Naive thymus-derived CD4-positive, alpha-beta T cell (primary cell): ENCODE measurements at regions not wholly inside any gene's neighbourhood (a gene's known extent, or its start where the extent isn't known, plus 50 kb on each side); places are given as distances from the start of the nearest gene placed in this dataset.

Experiments used
- ATAC-seq: fragments of 150-1000 bp; cut with Tn5 transposase; 2 replicates; pipeline ENCODE4 v1.10.0; 2021; ENCODE audit warnings: mild to moderate bottlenecking, moderate library complexity
- CTCF ChIA-PET: fragments of 350-600 bp; sonication (Branson Sonifier 250); formaldehyde crosslinking; loops from one replicate; lab custom pipeline; 2021; ENCODE audit warnings: antibody characterized with exemption; lab: Charles Lee
- POLR2A ChIA-PET: fragments of 350-600 bp; sonication (Branson Sonifier 250); formaldehyde crosslinking; loops from one replicate; lab custom pipeline; 2021; ENCODE audit warnings: antibody characterized with exemption, inconsistent platforms; lab: Charles Lee
- DNase-seq, 9 donors: peaks; one replicate each; pipeline versions ENCODE4 v3.0.0 to v3.0.0-alpha.2; 2020 to 2022; ENCODE audit warnings: mixed read lengths in 1 of 9
- H3K27ac ChIP-seq: one replicate; pipeline ENCODE4 v1.7.0; 2013; ENCODE audit warnings: mild to moderate bottlenecking, low read depth, low read length, moderate library complexity
- H3K27me3 ChIP-seq, 2 donors: one replicate each; pipeline ENCODE4 v1.7.0; 2013; ENCODE audit warnings: low read length in 2 of 2, mild to moderate bottlenecking in 2 of 2, moderate library complexity in 2 of 2; ENCODE audit not compliant: control insufficient read depth in 2 of 2, insufficient read depth in 2 of 2
- H3K36me3 ChIP-seq, 3 experiments: 1 replicate in 2 of 3; 2 replicates in 1 of 3; pipeline ENCODE4 v1.7.0; 2013; ENCODE audit warnings: low read length in 3 of 3, mild to moderate bottlenecking in 3 of 3, moderate library complexity in 1 of 3; ENCODE audit not compliant: insufficient read depth in 3 of 3, control insufficient read depth in 2 of 3
- H3K4me1 ChIP-seq, 2 donors: one replicate each; pipeline ENCODE4 v1.7.0; 2013; ENCODE audit warnings: low read length in 2 of 2, mild to moderate bottlenecking in 2 of 2, moderate library complexity in 1 of 2; ENCODE audit not compliant: control insufficient read depth in 2 of 2, insufficient read depth in 2 of 2
- H3K4me3 ChIP-seq: 2 replicates; pipeline ENCODE4 v1.7.0; 2013; ENCODE audit warnings: mild to moderate bottlenecking, low read length
- H3K9me3 ChIP-seq, 3 experiments: 1 replicate in 2 of 3; 2 replicates in 1 of 3; pipeline ENCODE4 v1.7.0; 2013; ENCODE audit warnings: low read length in 3 of 3; ENCODE audit not compliant: control insufficient read depth in 2 of 3
- H3K27ac Mint-ChIP-seq, 9 donors: one replicate each; pipeline ENCODE4 v1.8.0; 2020 to 2022; ENCODE audit warnings: mixed read lengths in 9 of 9, mild to moderate bottlenecking in 8 of 9, moderate library complexity in 5 of 9, inconsistent platforms in 2 of 9
- H3K27me3 Mint-ChIP-seq, 5 donors: one replicate each; pipeline ENCODE4 v1.8.0; 2021 to 2022; ENCODE audit warnings: mixed read lengths in 5 of 5, mild to moderate bottlenecking in 1 of 5
- H3K36me3 Mint-ChIP-seq, 5 donors: one replicate each; pipeline ENCODE4 v1.8.0; 2020 to 2022; ENCODE audit warnings: mixed read lengths in 5 of 5, mild to moderate bottlenecking in 3 of 5, inconsistent platforms in 1 of 5
- H3K4me1 Mint-ChIP-seq, 7 donors: one replicate each; pipeline ENCODE4 v1.8.0; 2020 to 2022; ENCODE audit warnings: mixed read lengths in 7 of 7, mild to moderate bottlenecking in 3 of 7, inconsistent platforms in 1 of 7
- H3K4me3 Mint-ChIP-seq, 10 donors: one replicate each; pipeline ENCODE4 v1.8.0; 2020 to 2022; ENCODE audit warnings: mild to moderate bottlenecking in 10 of 10, mixed read lengths in 10 of 10, moderate library complexity in 6 of 10, inconsistent platforms in 2 of 10
- H3K9me3 Mint-ChIP-seq, 11 donors: one replicate each; pipeline ENCODE4 v1.8.0; 2020 to 2022; ENCODE audit warnings: mixed read lengths in 11 of 11, mild to moderate bottlenecking in 4 of 11, inconsistent platforms in 1 of 11, moderate library complexity in 1 of 11
- intact Hi-C, 2 donors: fragments of 100-400 bp; cut with micrococcal nuclease; formaldehyde crosslinking; loops; one replicate each; pipeline ENCODE4 v1.15.1; 2023

DNA sequence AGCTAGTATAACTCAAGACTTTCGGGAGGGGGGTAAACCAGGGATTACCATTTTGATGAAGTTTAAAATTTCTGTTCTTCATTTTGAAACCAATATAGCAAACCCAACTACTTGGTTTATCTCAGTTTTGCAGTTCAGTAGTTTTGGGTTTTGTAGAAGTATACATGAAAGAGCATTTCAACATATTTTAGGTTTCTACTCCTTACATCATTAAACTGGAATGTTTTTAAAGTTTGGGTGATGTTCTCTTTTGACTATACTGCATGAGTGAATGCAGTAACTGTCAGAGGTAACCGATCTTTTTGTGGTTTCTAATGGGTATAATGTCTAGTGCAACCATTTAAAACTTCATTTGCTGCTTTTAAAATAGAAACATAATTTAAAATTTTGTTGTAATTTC lies 248.3 kb upstream of the MAD2L1 start:
- no peaks in the 10 kb centered on the region for H3K36me3 Mint-ChIP-seq
- intact Hi-C loops, result no loop called here
- CTCF ChIA-PET, result no interaction called here

DNA sequence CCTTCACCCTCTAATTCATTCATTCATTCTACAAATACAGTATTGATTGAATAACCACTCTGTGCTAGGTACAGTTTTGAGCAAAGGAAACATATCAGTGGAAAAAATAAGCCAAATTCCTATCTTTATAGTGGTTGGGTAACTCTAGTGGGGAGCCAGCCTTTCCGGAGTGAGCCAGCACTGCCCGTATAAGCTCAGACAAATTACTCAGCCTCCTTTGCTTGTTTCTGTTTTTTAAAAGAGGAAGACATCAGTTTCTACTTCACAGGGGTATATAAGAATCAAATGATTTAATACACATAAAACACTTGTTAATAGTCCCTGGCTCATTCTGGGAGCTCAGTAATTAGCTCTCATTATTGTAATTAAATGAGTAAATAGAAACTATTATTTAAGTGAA lies 238.2 kb upstream of the MAD2L1 start:
- no peaks in the 10 kb centered on the region for H3K9me3 ChIP-seq
- POLR2A ChIA-PET, result no interaction called here
- ATAC-seq (no peak), DNase-seq (no peak)
- no peaks in the 10 kb centered on the region for H3K4me1 Mint-ChIP-seq
- no peak overlapping the region for H3K4me3 ChIP-seq
- no peaks in the 10 kb centered on the region for H3K4me1 ChIP-seq
- no peak overlapping the region for H3K27ac ChIP-seq
- H3K4me3 Mint-ChIP-seq, result no peak overlapping the region
- intact Hi-C loops, result no loop called here
- peaks cover 0 to 7% (median 0%) of the 10 kb centered on the region in 11 donors for H3K9me3 Mint-ChIP-seq
- no peaks in the 10 kb centered on the region for H3K27me3 Mint-ChIP-seq
- H3K27me3 ChIP-seq, result no peaks in the 10 kb centered on the region
- no peak overlapping the region for H3K27ac Mint-ChIP-seq
- no peaks in the 10 kb centered on the region for H3K36me3 ChIP-seq
- CTCF ChIA-PET, result no interaction called here
- H3K36me3 Mint-ChIP-seq, result no peaks in the 10 kb centered on the region

More for the DNA sequence above, 248.3 kb upstream of the MAD2L1 start:
- ATAC-seq (no peak), DNase-seq (no peak)
- Histone ChIP-seq H3K27ac (no peak overlapping the region), H3K36me3 (no peaks in the 10 kb centered on the region), H3K4me3 (no peak overlapping the region), H3K4me1 (no peaks in the 10 kb centered on the region), H3K27me3 (no peaks in the 10 kb centered on the region), H3K9me3 (no peaks in the 10 kb centered on the region)
- Mint-ChIP-seq H3K4me3 (no peak overlapping the region), H3K27me3 (peaks cover 0 to 17% (median 7%) of the 10 kb centered on the region in 5 donors), H3K27ac (no peak overlapping the region), H3K9me3 (peaks cover 0 to 6% (median 4%) of the 10 kb centered on the region in 11 donors), H3K4me1 (peaks cover 0 to 1% (median 0%) of the 10 kb centered on the region in 7 donors)
- POLR2A ChIA-PET, result no interaction called here

DNA sequence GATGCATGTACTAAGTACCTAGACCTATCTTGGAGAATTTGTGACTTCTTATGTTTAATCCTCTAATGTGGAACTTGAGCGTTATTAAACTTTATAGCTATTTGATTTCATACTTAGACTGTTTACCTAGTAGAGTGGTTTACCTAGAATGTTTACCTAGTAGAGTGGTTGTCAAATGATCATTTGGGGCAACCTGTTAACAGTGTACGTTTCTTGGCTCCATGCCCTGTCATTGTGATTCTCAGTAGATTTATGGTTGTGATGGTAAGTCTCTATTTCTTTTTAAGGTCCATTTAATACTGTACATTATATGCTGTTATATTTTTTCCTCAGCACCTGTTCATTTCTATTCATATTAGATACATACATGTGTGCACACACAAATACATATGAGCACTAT lies 233.0 kb upstream of the MAD2L1 start:
- H3K9me3 ChIP-seq, result no peaks in the 10 kb centered on the region
- ATAC-seq, result no peak
- no peak overlapping the region for H3K27ac Mint-ChIP-seq
- no peak for DNase-seq
- no peak overlapping the region for H3K4me3 Mint-ChIP-seq
- H3K36me3 Mint-ChIP-seq, result no peaks in the 10 kb centered on the region
- no peak overlapping the region for H3K4me3 ChIP-seq
- H3K4me1 Mint-ChIP-seq, result no peaks in the 10 kb centered on the region
- no peaks in the 10 kb centered on the region for H3K4me1 ChIP-seq
- ChIA-PET POLR2A (no interaction called here), CTCF (interaction anchor here (0.7 kb wide), 1 partner anchor 965 kb away, joined by 3 read pairs; no protein-coding TSS in a partner anchor)
- H3K36me3 ChIP-seq, result no peaks in the 10 kb centered on the region
- peaks cover 0 to 6% (median 0%) of the 10 kb centered on the region in 11 donors for H3K9me3 Mint-ChIP-seq
- no peak overlapping the region for H3K27ac ChIP-seq
- intact Hi-C loops, result no loop called here
- H3K27me3 ChIP-seq, result no peaks in the 10 kb centered on the region
- H3K27me3 Mint-ChIP-seq, result peaks cover 0 to 9% (median 0%) of the 10 kb centered on the region in 5 donors

DNA sequence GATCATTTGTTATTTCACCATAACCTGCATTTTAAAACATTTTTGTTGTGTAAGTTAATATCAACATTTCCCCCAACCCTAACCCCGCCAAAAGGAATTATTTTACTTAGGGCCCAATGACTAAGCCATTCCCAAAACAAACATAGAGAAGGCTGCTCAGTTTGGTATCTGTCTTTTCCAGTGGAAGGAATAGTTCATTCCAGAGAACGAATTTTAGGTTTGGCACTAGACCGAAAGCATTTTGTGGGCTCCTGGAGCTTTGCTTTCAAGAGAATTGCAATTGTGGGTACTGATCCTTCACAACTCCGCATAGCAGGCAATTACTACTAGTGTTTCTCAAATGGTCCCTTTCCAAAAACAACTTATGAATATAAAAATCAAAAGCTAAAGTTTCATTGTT lies 226.7 kb upstream of the MAD2L1 start:
- no peak for DNase-seq
- peaks cover 0 to 4% (median 0%) of the 10 kb centered on the region in 5 donors for H3K27me3 Mint-ChIP-seq
- CTCF ChIA-PET, result no interaction called here
- H3K9me3 Mint-ChIP-seq, result peaks cover 0 to 1% (median 0%) of the 10 kb centered on the region in 11 donors
- Histone ChIP-seq H3K36me3 (no peaks in the 10 kb centered on the region), H3K27me3 (no peaks in the 10 kb centered on the region), H3K27ac (no peak overlapping the region), H3K9me3 (no peaks in the 10 kb centered on the region), H3K4me1 (no peaks in the 10 kb centered on the region), H3K4me3 (no peak overlapping the region)
- H3K4me3 Mint-ChIP-seq, result no peak overlapping the region
- H3K27ac Mint-ChIP-seq, result no peak overlapping the region
- POLR2A ChIA-PET, result no interaction called here
- intact Hi-C loops, result no loop called here
- no peaks in the 10 kb centered on the region for H3K4me1 Mint-ChIP-seq
- no peak for ATAC-seq
- no peaks in the 10 kb centered on the region for H3K36me3 Mint-ChIP-seq

DNA sequence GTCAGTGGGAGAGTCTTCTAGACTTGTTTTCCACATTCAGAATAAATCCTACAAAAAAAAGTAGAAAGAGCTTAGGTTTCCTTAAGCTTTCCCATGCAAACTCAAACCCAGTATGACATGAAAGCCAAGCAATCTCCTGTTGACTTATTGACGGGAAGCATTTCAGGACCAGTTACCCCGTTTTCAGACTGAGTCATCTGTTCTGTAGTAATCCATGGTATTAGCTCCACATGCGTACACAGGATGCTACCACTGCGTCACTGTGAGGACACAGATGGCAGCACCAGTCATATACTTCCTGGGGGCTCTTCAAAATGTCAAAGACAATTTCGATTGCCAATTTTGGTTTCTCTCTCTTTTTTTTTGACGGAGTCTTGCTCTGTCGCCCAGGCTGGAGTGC lies 224.9 kb upstream of the MAD2L1 start:
- no peaks in the 10 kb centered on the region for H3K36me3 Mint-ChIP-seq
- H3K4me1 Mint-ChIP-seq, result no peaks in the 10 kb centered on the region
- Histone ChIP-seq H3K4me3 (no peak overlapping the region), H3K4me1 (no peaks in the 10 kb centered on the region), H3K9me3 (no peaks in the 10 kb centered on the region), H3K27me3 (no peaks in the 10 kb centered on the region), H3K36me3 (no peaks in the 10 kb centered on the region), H3K27ac (no peak overlapping the region)
- intact Hi-C loops, result no loop called here
- POLR2A ChIA-PET, result no interaction called here
- peaks cover 0 to 5% (median 3%) of the 10 kb centered on the region in 5 donors for H3K27me3 Mint-ChIP-seq
- peaks cover 0 to 1% (median 0%) of the 10 kb centered on the region in 11 donors for H3K9me3 Mint-ChIP-seq
- DNase-seq, result no peak
- no peak for ATAC-seq
- H3K4me3 Mint-ChIP-seq, result no peak overlapping the region
- no peak overlapping the region for H3K27ac Mint-ChIP-seq
- CTCF ChIA-PET, result no interaction called here

DNA sequence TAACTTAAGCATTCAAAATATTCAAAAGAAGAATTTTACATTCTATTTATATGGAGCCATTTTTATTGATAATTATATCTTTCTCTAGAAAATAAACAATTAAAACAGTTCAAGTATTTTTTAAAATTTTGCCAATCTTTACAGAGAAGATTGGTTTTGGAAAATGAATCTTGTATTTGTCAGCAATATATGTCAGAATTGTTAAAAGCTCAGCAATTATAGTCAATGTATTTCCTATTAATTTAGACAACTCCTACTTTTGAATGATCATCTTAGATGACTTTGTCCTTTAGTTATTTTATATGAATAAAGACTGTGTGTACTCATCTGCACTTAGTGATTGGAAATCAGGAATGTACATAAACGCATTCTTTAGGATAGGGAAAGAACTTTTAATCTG lies 223.9 kb upstream of the MAD2L1 start:
- no peak for ATAC-seq
- no peak overlapping the region for H3K4me3 ChIP-seq
- H3K4me1 Mint-ChIP-seq, result no peaks in the 10 kb centered on the region
- H3K4me1 ChIP-seq, result no peaks in the 10 kb centered on the region
- CTCF ChIA-PET, result no interaction called here
- peaks cover 0 to 5% (median 0%) of the 10 kb centered on the region in 5 donors for H3K27me3 Mint-ChIP-seq
- H3K36me3 Mint-ChIP-seq, result no peaks in the 10 kb centered on the region
- H3K36me3 ChIP-seq, result no peaks in the 10 kb centered on the region
- intact Hi-C loops, result no loop called here
- DNase-seq, result no peak
- no peak overlapping the region for H3K27ac Mint-ChIP-seq
- no peak overlapping the region for H3K4me3 Mint-ChIP-seq
- H3K27me3 ChIP-seq, result no peaks in the 10 kb centered on the region
- no peak overlapping the region for H3K27ac ChIP-seq
- POLR2A ChIA-PET, result no interaction called here
- no peaks in the 10 kb centered on the region for H3K9me3 ChIP-seq
- H3K9me3 Mint-ChIP-seq, result no peaks in the 10 kb centered on the region

DNA sequence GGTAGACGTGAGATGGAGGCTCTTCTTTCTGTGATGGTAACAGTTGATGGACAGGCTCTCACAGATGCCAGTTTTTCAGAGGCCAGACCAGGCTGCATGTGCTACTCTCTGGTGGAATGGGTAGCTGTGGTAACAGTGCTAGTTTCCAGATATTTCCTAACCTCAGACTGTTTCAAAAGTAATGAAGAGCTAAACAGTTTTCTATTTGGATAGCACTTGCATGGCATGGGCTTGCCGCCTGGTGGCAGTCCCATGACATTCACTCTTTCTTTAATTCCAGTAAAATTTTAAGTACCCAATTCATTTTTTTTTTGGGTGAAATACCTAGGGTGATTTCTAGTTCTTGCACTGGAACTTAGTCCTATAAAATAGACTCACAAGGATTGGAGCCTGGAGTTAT lies 220.2 kb upstream of the MAD2L1 start:
- Mint-ChIP-seq H3K27ac (no peak overlapping the region), H3K9me3 (no peaks in the 10 kb centered on the region), H3K36me3 (no peaks in the 10 kb centered on the region), H3K27me3 (peaks cover 0 to 5% (median 0%) of the 10 kb centered on the region in 5 donors), H3K4me3 (no peak overlapping the region), H3K4me1 (no peaks in the 10 kb centered on the region)
- ChIA-PET POLR2A (no interaction called here), CTCF (no interaction called here)
- H3K9me3 ChIP-seq, result no peaks in the 10 kb centered on the region
- no peaks in the 10 kb centered on the region for H3K4me1 ChIP-seq
- no peak for DNase-seq
- H3K27me3 ChIP-seq, result no peaks in the 10 kb centered on the region
- intact Hi-C loops, result no loop called here
- no peak overlapping the region for H3K27ac ChIP-seq
- H3K36me3 ChIP-seq, result no peaks in the 10 kb centered on the region
- no peak for ATAC-seq
- no peak overlapping the region for H3K4me3 ChIP-seq
